NCI-H345 treated with DMSO at 0.1 percent for 48 hours (cell line): ENCODE measurements at regions not wholly inside any gene's neighbourhood (a gene's known extent, or its start where the extent isn't known, plus 50 kb on each side); places are given as distances from the start of the nearest gene placed in this dataset.
"Not testable (repeated sequence)": the region's sequence is repeated elsewhere in the genome, so short reads cannot be mapped to it uniquely, and the experiment has no call there.

Experiments
- DNase-seq: peaks from one replicate; lab custom pipeline; 2025; ENCODE audit not compliant: unreplicated experiment; lab: John Stamatoyannopoulos, UW

GRCh38 chr2:63695583-63695982 is 106.8 kb downstream of the MDH1 start:
- no peak for DNase-seq

- no peak for DNase-seq
Observed at GRCh38 chr2:63696496-63696895, 107.7 kb downstream of the MDH1 start.

GRCh38 chr2:63697160-63697559 is 108.4 kb downstream of the MDH1 start:
- DNase-seq = no peak

DNA sequence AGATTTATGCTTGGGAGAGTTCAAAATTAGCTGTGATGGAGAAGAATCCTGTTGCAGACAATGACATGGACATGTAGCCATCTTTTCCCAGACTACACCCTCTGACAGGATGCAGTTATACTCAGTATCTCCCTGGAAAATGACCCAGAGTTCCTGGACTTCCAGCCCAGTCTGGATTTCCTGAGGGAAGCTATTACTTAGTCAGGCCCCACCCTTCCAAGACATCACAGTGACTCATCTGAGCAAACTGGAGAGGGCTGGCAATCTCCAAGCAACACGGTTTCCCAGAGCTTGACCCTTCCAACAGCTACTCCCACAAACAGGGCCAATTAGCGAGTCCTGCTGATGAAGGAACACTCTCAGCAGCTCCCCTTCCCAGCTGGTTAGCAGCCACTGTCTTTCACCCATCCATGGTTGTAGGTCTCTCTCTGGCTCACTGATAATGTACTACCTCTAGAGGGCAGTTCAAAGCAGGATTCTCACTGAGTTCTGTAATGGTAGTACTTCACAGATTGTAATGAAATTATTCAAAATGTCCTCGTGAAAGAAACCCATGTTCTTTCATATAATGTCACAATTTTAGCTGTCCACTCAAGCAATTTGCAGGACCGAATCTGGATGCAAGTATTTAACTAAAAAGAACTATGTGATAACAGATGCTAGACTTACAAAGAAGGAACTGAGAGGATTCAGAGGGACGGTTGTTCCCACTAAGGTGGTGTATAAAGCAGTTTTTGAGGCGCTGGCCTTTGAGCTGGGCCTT is 110.2 kb downstream of the MDH1 start:
- DNase-seq = no peak

DNA sequence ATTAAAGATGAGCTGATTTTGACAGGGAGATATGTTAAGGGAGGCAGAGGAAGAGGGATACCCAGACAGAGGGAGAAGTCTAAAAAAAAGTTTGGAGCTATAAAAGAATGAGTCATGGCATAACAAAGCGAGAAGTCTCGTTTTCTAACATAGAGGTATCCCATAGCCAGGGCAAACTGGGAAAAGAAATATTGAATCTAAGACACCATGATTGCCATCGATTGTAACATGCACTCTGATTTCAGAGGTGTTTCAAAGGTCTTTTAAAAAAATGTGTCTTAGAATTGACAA is 110.7 kb downstream of the MDH1 start:
- no peak for DNase-seq

DNA sequence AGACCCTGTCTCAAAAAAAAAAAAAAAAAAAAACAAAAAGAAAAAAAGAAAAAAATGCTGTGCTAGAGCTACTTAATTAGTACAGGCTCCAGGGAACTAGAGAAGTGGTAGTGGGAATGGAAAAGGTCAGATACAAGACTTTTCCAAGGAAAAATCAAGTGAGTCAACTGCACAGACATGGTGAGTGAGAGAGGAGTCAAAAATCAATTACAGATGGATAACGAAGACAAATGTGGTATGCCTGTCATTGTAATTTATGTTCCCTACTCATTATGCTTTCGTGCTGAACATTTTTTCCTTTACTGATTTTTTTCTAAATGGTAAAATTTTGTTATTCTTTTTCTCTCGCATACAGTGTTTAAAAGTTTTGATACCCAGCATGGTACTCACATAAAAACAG is 111.5 kb downstream of the MDH1 start:
- no peak for DNase-seq

GRCh38 chr2:63701406-63701805 is 112.6 kb downstream of the MDH1 start:
- no peak for DNase-seq

- not testable (repeated sequence) for DNase-seq
Observed at GRCh38 chr2:63706084-63706483, 117.3 kb downstream of the MDH1 start.

DNA sequence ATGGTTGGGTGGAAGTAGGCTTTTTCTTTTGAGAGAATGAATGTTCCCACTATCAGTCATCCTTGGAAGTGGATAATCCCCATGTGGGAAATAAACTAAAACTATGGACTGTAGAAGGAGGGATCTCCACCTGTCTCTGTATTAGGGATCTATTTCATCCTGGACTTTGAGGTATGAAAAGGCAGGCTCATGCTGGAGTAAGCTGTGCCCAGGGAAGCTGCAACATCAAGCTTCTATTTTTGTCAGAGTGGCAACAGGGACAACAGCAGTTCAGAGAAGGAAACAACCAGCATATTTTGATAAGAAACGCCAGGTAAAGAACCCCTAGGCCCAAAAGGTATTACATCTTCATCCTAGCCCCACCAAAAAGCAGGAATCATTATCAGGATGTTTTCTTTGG is 122.0 kb downstream of the MDH1 start:
- no peak for DNase-seq

GRCh38 chr2:63712748-63713147 is 124.0 kb downstream of the MDH1 start:
- DNase-seq = no peak

- DNase-seq = no peak
Observed at GRCh38 chr2:63716146-63716545, 125.5 kb upstream of the UGP2 start.

- DNase-seq = no peak
Observed at GRCh38 chr2:63719052-63719451, 122.6 kb upstream of the UGP2 start.

DNA sequence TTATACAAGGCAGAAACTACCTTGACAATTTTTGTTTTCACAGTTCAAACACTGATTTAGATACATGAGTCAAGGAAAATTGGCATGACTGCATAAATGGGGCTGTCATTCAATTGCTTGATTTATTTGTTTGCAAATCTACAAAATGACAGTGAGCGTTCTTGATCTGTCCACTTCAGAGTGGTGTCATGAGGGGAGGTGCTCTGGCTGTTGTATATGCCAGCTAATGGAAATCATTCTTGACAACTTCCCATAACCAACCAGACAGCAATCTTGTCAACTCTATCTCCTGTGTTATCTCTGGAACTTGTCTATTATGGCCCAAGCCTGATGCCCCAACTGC is 120.6 kb upstream of the UGP2 start:
- no peak for DNase-seq

DNA sequence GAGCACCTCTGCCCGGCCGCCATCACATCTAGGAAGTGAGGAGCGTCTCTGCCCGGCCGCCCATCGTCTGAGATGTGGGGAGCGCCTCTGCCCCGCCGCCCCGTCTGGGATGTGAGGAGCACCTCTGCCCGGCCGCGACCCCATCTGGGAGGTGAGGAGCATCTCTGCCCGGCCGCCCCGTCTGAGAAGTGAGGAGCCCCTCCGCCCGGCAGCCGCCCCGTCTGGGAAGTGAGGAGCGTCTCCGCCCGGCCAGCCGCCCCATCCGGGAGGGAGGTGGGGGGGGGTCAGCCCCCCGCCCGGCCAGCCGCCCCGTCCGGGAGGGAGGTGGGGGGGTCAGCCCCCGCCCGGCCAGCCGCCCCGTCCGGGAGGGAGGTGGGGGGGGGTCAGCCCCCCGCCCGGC is 119.4 kb upstream of the UGP2 start:
- DNase-seq = not testable (repeated sequence)

DNA sequence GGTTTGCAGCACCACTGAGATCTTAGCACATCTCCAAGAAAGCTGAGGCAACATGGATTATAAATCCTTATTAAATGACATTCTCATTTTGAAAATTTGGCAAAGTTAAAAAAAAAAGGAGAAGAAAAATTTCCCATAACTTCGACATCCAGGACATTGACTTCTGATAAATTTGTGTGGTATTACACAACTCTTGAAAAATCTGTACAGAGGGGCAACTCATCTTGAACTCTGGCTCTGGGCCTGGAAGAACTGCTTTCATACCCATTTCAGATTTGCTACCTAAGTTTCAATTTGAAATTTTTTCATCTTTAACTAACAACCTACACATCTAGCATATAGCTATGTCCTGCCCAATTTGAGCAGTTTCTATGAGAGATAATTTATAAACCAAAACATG is 118.0 kb upstream of the UGP2 start:
- no peak for DNase-seq

GRCh38 chr2:63725212-63725611 is 116.5 kb upstream of the UGP2 start:
- not testable (repeated sequence) for DNase-seq

GRCh38 chr2:63729362-63729761 is 112.3 kb upstream of the UGP2 start:
- DNase-seq = no peak

DNA sequence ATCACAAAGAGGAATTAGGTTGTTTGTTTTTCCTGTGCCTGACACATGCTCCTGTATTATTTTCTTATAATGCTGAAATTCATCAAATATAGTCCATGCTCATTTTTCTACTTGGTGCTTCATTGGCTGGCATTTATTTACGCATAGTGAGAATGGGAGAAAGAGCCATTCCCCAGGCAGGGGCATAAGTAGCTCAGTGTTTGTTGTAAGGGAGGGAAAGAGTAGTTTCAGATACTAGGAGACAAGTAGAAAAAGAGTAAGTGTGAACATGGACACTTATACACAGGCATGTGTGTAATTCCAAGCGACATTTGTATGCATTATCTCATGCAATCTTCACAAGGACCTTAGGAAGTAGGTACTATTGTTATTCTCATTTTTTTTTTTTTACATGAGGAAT is 111.9 kb upstream of the UGP2 start:
- no peak for DNase-seq

GRCh38 chr2:63734510-63734909 is 107.2 kb upstream of the UGP2 start:
- no peak for DNase-seq

DNA sequence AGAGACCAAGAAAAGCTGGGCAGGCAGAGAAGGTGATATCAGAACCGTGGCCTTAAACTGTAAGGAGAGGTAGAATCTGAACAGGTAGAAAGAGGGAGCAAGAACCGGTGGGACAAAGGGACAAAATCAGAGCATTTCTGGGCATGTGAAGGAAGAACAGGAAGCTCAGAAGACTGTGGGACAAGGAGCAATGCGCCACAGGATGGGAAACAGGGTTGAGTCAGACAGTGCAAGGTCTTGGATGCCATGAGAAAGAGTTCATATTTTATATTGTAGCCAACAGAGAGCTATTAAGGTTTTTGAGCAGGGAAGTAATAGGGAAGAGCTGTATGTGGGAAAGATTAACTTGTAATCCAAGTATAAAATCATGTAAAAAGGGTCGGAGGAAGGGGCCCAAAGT is 106.4 kb upstream of the UGP2 start:
- DNase-seq = no peak

- DNase-seq = no peak
Observed at GRCh38 chr2:63735931-63736330, 105.8 kb upstream of the UGP2 start.

- no peak for DNase-seq
Observed at GRCh38 chr2:63736354-63736753, 105.3 kb upstream of the UGP2 start.

DNA sequence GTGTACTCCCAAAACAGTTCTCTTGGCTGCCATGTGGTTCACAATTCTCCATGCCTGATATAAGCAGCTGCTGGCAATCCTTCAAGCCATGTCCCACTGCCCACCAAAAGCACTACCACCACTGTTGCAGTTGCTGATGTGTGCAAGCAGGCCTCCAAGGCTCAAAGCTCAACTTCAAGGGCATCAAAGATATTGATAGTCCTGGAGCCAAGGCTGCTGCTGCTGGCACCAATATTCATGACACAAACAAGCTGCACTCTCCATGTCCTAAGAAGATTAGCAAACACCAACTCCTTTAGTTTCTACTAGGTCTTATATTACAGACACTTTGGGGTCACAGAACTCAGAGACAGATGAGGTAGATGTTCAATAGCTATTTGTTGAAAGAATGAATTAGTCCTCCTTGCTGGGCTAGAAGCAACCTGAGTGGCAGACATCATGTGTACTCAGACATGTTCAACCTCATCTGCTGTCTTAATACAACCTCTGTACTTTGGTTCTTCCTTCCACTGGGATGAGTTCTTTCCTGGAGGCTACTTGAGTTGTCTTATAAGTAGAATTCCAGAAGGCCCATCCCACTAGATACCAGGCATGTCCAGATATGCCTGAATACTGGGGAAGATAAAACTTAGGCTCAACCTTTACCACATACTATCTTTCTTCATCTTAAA is 104.5 kb upstream of the UGP2 start:
- DNase-seq = no peak
